DOHH2 (cell line): ENCODE measurements at regions not wholly inside any gene's neighbourhood (a gene's known extent, or its start where the extent isn't known, plus 50 kb on each side); places are given as distances from the start of the nearest gene placed in this dataset.

Experiments
- EZH2phosphoT487 ChIP-seq: fragments of 200-600 bp; sonication (generic); IDR thresholded peaks from 2 replicates; pipeline ENCODE4 v1.6.1; 2017; ENCODE audit warnings: borderline replicate concordance, mild to moderate bottlenecking, antibody characterized with exemption, low read length, moderate library complexity, mixed read lengths
- TF ChIP-seq, protein P1 (sequence below): fragments of 200-600 bp; sonication (generic); IDR thresholded peaks from one replicate; pipeline ENCODE4 v1.5.1; 2014; ENCODE audit warnings: antibody characterized with exemption, mild to moderate bottlenecking, low read depth, low read length; ENCODE audit not compliant: poor library complexity, severe bottlenecking

DNA sequence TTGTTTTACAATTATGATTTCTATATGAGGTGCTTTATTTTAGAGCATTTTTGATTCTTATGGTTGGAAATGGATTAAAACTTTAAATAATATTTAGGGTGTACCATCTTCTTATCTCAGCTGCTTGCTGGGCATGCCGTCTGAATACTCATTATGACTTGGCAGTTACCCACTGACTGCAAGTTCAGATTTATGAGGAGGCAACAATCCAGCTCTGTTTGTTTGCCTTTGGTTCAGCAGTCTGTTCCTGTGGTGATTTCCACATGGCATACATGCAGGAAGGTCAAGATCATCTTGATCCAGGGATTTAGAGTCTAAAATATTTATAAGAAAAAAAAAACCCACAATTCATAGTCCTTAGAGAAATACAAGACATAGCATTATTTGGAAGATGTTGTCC lies 1254.5 kb upstream of the NUDT12 start:
- TF ChIP-seq, protein P1, sequence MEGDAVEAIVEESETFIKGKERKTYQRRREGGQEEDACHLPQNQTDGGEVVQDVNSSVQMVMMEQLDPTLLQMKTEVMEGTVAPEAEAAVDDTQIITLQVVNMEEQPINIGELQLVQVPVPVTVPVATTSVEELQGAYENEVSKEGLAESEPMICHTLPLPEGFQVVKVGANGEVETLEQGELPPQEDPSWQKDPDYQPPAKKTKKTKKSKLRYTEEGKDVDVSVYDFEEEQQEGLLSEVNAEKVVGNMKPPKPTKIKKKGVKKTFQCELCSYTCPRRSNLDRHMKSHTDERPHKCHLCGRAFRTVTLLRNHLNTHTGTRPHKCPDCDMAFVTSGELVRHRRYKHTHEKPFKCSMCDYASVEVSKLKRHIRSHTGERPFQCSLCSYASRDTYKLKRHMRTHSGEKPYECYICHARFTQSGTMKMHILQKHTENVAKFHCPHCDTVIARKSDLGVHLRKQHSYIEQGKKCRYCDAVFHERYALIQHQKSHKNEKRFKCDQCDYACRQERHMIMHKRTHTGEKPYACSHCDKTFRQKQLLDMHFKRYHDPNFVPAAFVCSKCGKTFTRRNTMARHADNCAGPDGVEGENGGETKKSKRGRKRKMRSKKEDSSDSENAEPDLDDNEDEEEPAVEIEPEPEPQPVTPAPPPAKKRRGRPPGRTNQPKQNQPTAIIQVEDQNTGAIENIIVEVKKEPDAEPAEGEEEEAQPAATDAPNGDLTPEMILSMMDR, result no peak
- TF ChIP-seq EZH2phosphoT487, result no peak
